HFF-Myc (cell line): ENCODE measurements at regions not wholly inside any gene's neighbourhood (a gene's known extent, or its start where the extent isn't known, plus 50 kb on each side); places are given as distances from the start of the nearest gene placed in this dataset.
"Not testable (repeated sequence)": the region's sequence is repeated elsewhere in the genome, so short reads cannot be mapped to it uniquely, and the experiment has no call there.

Experiments
- DNase-seq: peaks from one replicate; pipeline ENCODE4 v3.0.0-alpha.2; 2011; ENCODE audit warnings: low read depth; ENCODE audit errors: extremely low read depth
- H3K4me3 ChIP-seq: replicated peaks from 2 replicates; pipeline ENCODE4 v1.5.1; 2011; ENCODE audit warnings: low read depth, mild to moderate bottlenecking, control low read depth, low read length
- TF ChIP-seq, protein P1 (sequence below): IDR thresholded peaks from 2 replicates; pipeline ENCODE4 v1.5.1; 2012; ENCODE audit warnings: mild to moderate bottlenecking, low read depth, low read length, control low read depth; ENCODE audit errors: missing control alignments

GRCh38 chr2:242057379-242058040 lies 188.0 kb downstream of the RTP5 start:
- TF ChIP-seq, protein P1, sequence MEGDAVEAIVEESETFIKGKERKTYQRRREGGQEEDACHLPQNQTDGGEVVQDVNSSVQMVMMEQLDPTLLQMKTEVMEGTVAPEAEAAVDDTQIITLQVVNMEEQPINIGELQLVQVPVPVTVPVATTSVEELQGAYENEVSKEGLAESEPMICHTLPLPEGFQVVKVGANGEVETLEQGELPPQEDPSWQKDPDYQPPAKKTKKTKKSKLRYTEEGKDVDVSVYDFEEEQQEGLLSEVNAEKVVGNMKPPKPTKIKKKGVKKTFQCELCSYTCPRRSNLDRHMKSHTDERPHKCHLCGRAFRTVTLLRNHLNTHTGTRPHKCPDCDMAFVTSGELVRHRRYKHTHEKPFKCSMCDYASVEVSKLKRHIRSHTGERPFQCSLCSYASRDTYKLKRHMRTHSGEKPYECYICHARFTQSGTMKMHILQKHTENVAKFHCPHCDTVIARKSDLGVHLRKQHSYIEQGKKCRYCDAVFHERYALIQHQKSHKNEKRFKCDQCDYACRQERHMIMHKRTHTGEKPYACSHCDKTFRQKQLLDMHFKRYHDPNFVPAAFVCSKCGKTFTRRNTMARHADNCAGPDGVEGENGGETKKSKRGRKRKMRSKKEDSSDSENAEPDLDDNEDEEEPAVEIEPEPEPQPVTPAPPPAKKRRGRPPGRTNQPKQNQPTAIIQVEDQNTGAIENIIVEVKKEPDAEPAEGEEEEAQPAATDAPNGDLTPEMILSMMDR: no peak
- H3K4me3 ChIP-seq: no peak overlapping the region
- DNase-seq: no peak

GRCh38 chr2:242058116-242058680 lies 188.7 kb downstream of the RTP5 start:
- no peak for DNase-seq
- TF ChIP-seq, protein P1: no peak
- no peak overlapping the region for H3K4me3 ChIP-seq

DNA sequence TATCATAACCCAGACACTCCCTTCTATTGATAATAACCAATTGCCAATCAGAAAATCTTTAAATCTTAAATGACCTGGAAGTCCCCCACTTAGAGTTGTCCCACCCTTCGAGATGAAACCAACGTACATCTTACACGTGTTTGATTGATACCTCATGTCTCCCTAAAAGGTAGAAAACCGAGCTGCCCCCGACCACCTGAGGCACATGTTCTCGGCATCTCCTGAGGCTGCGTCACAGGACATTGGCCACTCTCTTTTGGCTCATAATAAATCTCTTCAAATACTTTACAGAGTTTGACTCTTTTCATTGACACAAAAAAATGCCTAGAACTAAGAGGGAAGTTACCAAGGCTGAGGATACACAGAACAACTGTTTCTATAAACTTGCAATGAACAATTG lies 190.0 kb downstream of the RTP5 start:
- TF ChIP-seq, protein P1: no peak
- no peak for DNase-seq

DNA sequence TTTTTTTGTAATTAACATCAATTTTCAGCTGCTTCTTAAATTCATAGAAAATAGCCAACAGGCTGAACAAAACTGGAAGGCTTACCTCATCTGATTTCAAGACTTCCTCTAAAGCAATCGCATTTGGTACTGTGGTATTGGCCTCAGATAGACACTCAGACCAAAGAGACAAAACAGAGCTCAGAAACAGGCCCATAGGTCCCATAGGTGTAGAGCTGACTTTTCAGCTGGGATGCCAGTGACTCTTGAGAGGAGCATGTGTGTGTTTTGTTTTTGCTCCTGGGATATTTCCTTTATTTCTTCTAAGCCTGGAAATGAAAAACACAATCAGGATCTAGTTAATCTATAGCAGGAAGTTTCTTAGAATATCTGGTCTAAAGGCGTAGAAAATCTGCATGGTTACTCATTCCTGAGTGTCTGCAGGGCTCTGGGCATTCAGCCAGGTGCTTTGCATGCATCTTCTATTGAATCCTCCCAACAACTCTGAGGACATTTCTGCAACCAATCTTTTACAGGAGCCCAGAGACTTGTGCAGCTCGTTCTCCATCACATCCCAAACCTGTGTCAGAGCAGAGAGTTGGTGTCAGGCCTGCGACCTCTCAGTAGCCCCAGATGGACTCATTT lies 190.8 kb downstream of the RTP5 start:
- H3K4me3 ChIP-seq: no peak overlapping the region
- TF ChIP-seq, protein P1: no peak

More for the DNA sequence above, 190.0 kb downstream of the RTP5 start:
- H3K4me3 ChIP-seq: no peak overlapping the region

GRCh38 chr2:242061930-242062329 lies 192.4 kb downstream of the RTP5 start:
- not testable (repeated sequence) for DNase-seq, H3K4me3 ChIP-seq

More for the DNA sequence above, 190.8 kb downstream of the RTP5 start:
- DNase-seq: peak; percentile 27

DNA sequence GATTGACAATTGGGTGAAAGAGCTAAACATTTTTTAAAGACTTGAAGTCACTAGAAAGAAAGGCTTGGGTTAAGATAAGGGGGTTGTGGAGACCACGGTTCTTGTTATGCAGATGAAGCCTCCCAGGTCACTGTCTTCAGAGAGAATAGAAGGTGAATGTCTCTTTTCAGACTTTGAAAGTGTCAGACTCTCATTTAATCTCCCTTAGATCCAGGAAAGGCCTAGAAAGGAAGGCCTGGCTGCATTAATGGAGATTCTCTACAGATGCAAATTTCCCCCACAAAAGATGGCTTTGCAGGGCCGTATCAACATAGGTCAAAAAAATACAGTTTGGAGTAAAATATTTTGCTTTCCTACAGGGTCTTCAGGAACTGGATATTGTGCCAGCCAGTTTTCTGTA lies 193.9 kb downstream of the RTP5 start:
- no peak for DNase-seq
- no peak overlapping the region for H3K4me3 ChIP-seq
- TF ChIP-seq, protein P1: no peak

DNA sequence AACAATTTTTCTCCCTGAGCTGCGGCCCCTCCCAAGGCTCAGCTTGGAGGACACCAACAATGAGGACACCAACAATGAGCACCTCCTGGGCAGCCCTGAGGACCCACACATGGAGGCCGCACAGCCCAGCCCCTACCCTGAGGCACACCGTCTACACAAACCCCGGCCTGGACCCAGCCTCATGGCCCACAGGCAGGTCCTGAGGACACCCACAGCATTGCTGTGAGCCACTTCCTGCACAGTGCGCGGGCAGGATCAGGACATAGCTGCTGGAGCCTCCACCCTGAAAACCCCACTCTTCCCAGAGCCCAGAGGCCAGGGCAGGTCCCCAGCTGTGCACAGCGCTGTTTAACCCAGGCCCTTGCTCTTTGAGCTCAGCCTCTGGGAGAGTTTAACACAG lies 194.3 kb downstream of the RTP5 start:
- TF ChIP-seq, protein P1: no peak
- DNase-seq: no peak
- H3K4me3 ChIP-seq: no peak overlapping the region
